GM06990 (cell line): ENCODE measurements at regions not wholly inside any gene's neighbourhood (a gene's known extent, or its start where the extent isn't known, plus 50 kb on each side); places are given as distances from the start of the nearest gene placed in this dataset.

Experiments
- DNase-seq: peaks from one replicate; pipeline ENCODE4 v3.0.0-alpha.2; 2011; ENCODE audit not compliant: insufficient read length; ENCODE audit errors: extremely low read depth
- H3K27me3 ChIP-seq: replicated peaks from 2 replicates; pipeline ENCODE4 v1.6.0; 2011; ENCODE audit warnings: low read length; ENCODE audit not compliant: control insufficient read depth, insufficient read depth
- H3K36me3 ChIP-seq: 2 replicates; pipeline ENCODE4 v1.5.1; 2011; ENCODE audit warnings: low read length; ENCODE audit not compliant: control insufficient read depth, insufficient read depth
- H3K4me3 ChIP-seq: replicated peaks from 2 replicates; pipeline ENCODE4 v1.5.1; 2011; ENCODE audit warnings: low read depth, mild to moderate bottlenecking, control low read depth, low read length
- CTCF ChIP-seq: IDR thresholded peaks from 2 replicates; pipeline ENCODE4 v1.5.1; 2011; ENCODE audit warnings: low read length, control low read depth, mild to moderate bottlenecking, inconsistent platforms; ENCODE audit not compliant: insufficient read depth, poor library complexity, severe bottlenecking

GRCh38 chr9:28260330-28260729 is 687.0 kb upstream of the C9orf72 start:
- DNase-seq: no peak
- Histone ChIP-seq H3K27me3 (no peaks in the 10 kb centered on the region), H3K36me3 (no peaks in the 10 kb centered on the region), H3K4me3 (no peak overlapping the region)
- no peak for TF ChIP-seq CTCF

- DNase-seq: no peak
- H3K36me3 ChIP-seq: no peaks in the 10 kb centered on the region
- no peak overlapping the region for H3K4me3 ChIP-seq
- no peak for TF ChIP-seq CTCF
- H3K27me3 ChIP-seq: no peaks in the 10 kb centered on the region
These were observed 691.1 kb upstream of the C9orf72 start for GRCh38 chr9:28264368-28264767.

GRCh38 chr9:28267351-28267750 is 694.1 kb upstream of the C9orf72 start:
- no peak overlapping the region for H3K4me3 ChIP-seq
- H3K27me3 ChIP-seq: no peaks in the 10 kb centered on the region
- DNase-seq: no peak
- H3K36me3 ChIP-seq: no peaks in the 10 kb centered on the region
- no peak for TF ChIP-seq CTCF

GRCh38 chr9:28270156-28270555 is 696.9 kb upstream of the C9orf72 start:
- DNase-seq: no peak
- Histone ChIP-seq H3K36me3 (no peaks in the 10 kb centered on the region), H3K4me3 (no peak overlapping the region), H3K27me3 (no peaks in the 10 kb centered on the region)
- TF ChIP-seq CTCF: no peak

- no peak for DNase-seq
- no peaks in the 10 kb centered on the region for H3K36me3 ChIP-seq
- H3K27me3 ChIP-seq: no peaks in the 10 kb centered on the region
- no peak for TF ChIP-seq CTCF
- no peak overlapping the region for H3K4me3 ChIP-seq
These were observed 698.8 kb upstream of the C9orf72 start for GRCh38 chr9:28272127-28272526.

GRCh38 chr9:28287455-28287854 is 714.2 kb upstream of the C9orf72 start:
- no peak for TF ChIP-seq CTCF
- H3K4me3 ChIP-seq: no peak overlapping the region
- no peak for DNase-seq
- no peaks in the 10 kb centered on the region for H3K27me3 ChIP-seq
- H3K36me3 ChIP-seq: no peaks in the 10 kb centered on the region
